AG04449 (cell line): ENCODE measurements at regions not wholly inside any gene's neighbourhood (a gene's known extent, or its start where the extent isn't known, plus 50 kb on each side); places are given as distances from the start of the nearest gene placed in this dataset.

Experiments used
- CTCF ChIA-PET: fragments of 350-600 bp; formaldehyde crosslinking; extraction: SDS; loops from one replicate; lab custom pipeline; 2021; ENCODE audit warnings: antibody characterized with exemption; lab: Yijun Ruan, JAX
- POLR2A ChIA-PET: fragments of 400-600, 350-600 bp; formaldehyde crosslinking; extraction: SDS; loops from one replicate; lab custom pipeline; 2020; ENCODE audit warnings: antibody characterized with exemption, inconsistent platforms; lab: Yijun Ruan, JAX
- DNase-seq: peaks from one replicate; pipeline ENCODE4 v3.0.0-alpha.2; 2010; ENCODE audit warnings: low read depth, low spot score
- H3K4me3 ChIP-seq: 2 replicates; pipeline ENCODE4 v1.5.1; 2011; ENCODE audit warnings: low read depth, mild to moderate bottlenecking, control low read depth, low read length
- CTCF ChIP-seq: IDR thresholded peaks from one replicate; pipeline ENCODE4 v1.5.1; 2011; ENCODE audit warnings: mild to moderate bottlenecking, moderate library complexity, low read length, control low read depth, inconsistent platforms; ENCODE audit not compliant: insufficient read depth; ENCODE audit errors: missing control alignments

GRCh38 chrX:106450405-106450804 lies 161.4 kb upstream of the RADX start:
- DNase-seq, result no peak
- no peak overlapping the region for H3K4me3 ChIP-seq
- ChIA-PET POLR2A (no interaction called here), CTCF (no interaction called here)
- TF ChIP-seq CTCF, result no peak

- no peak overlapping the region for H3K4me3 ChIP-seq
Observed at GRCh38 chrX:106451933-106452332, 159.8 kb upstream of the RADX start.

GRCh38 chrX:106454991-106455390 lies 156.8 kb upstream of the RADX start:
- no peak for DNase-seq
- CTCF ChIA-PET, result no interaction called here
- TF ChIP-seq CTCF, result no peak
- POLR2A ChIA-PET, result no interaction called here
- no peak overlapping the region for H3K4me3 ChIP-seq

More at GRCh38 chrX:106451933-106452332, 159.8 kb upstream of the RADX start:
- no peak for TF ChIP-seq CTCF
- no peak for DNase-seq
- CTCF ChIA-PET, result no interaction called here
- POLR2A ChIA-PET, result no interaction called here

- DNase-seq, result no peak
- H3K4me3 ChIP-seq, result no peak overlapping the region
- no peak for TF ChIP-seq CTCF
- ChIA-PET CTCF (no interaction called here), POLR2A (no interaction called here)
Observed at GRCh38 chrX:106457802-106458201, 154.0 kb upstream of the RADX start.

- POLR2A ChIA-PET, result no interaction called here
- DNase-seq, result no peak
- H3K4me3 ChIP-seq, result no peak overlapping the region
- TF ChIP-seq CTCF, result no peak
- CTCF ChIA-PET, result no interaction called here
Observed at GRCh38 chrX:106467422-106467821, 144.4 kb upstream of the RADX start.

GRCh38 chrX:106467943-106468342 lies 143.8 kb upstream of the RADX start:
- POLR2A ChIA-PET, result no interaction called here
- CTCF ChIA-PET, result no interaction called here
- DNase-seq, result no peak
- no peak overlapping the region for H3K4me3 ChIP-seq
- TF ChIP-seq CTCF, result no peak

GRCh38 chrX:106468433-106468832 lies 143.3 kb upstream of the RADX start:
- TF ChIP-seq CTCF, result no peak
- H3K4me3 ChIP-seq, result no peak overlapping the region
- CTCF ChIA-PET, result interaction anchor here (1.0 kb wide), 1 partner anchor 13 kb away, joined by 3 read pairs; no protein-coding TSS in a partner anchor
- POLR2A ChIA-PET, result no interaction called here
- DNase-seq, result no peak
